ENCODE measurements at regions not wholly inside any gene's neighbourhood (a gene's known extent, or its start where the extent isn't known, plus 50 kb on each side); places are given as distances from the start of the nearest gene placed in this dataset.

GRCh38 chr18:56168049-56168781 lies 470.2 kb downstream of the TXNL1 start:
- DNase-seq (ENCODE audit: low read depth, low spot score), result no peak
- H3K4me3 ChIP-seq (ENCODE audit: low read length), result no peak overlapping the region

GRCh38 chr18:56167366-56167765 lies 471.0 kb downstream of the TXNL1 start:
- DNase-seq (ENCODE audit: low read depth, low spot score), result no peak
- H3K4me3 ChIP-seq (ENCODE audit: low read length), result no peak overlapping the region

GRCh38 chr18:56166914-56167313 lies 471.5 kb downstream of the TXNL1 start:
- H3K4me3 ChIP-seq (ENCODE audit: low read length), result no peak overlapping the region
- no peak for DNase-seq (ENCODE audit: low read depth, low spot score)

GRCh38 chr18:56165601-56166355 lies 472.6 kb downstream of the TXNL1 start:
- H3K4me3 ChIP-seq (ENCODE audit: low read length), result no peak overlapping the region
- no peak for DNase-seq (ENCODE audit: low read depth, low spot score)

- no peak for DNase-seq (ENCODE audit: low read depth, low spot score)
- H3K4me3 ChIP-seq (ENCODE audit: low read length), result no peak overlapping the region
Measured at GRCh38 chr18:56162311-56163265, 475.8 kb downstream of the TXNL1 start.

GRCh38 chr18:56161566-56162260 lies 476.7 kb downstream of the TXNL1 start:
- no peak for DNase-seq (ENCODE audit: low read depth, low spot score)
- H3K4me3 ChIP-seq (ENCODE audit: low read length), result no peak overlapping the region

- H3K4me3 ChIP-seq (ENCODE audit: low read length), result no peak overlapping the region
Measured at GRCh38 chr18:56158676-56159075, 479.7 kb downstream of the TXNL1 start.

GRCh38 chr18:56157541-56157940 lies 480.9 kb downstream of the TXNL1 start:
- no peak for DNase-seq (ENCODE audit: low read depth, low spot score)
- no peak overlapping the region for H3K4me3 ChIP-seq (ENCODE audit: low read length)

More at GRCh38 chr18:56158676-56159075, 479.7 kb downstream of the TXNL1 start:
- no peak for DNase-seq (ENCODE audit: low read depth, low spot score)

- no peak for DNase-seq (ENCODE audit: low read depth, low spot score)
- no peak overlapping the region for H3K4me3 ChIP-seq (ENCODE audit: low read length)
Measured at GRCh38 chr18:56152551-56153310, 485.7 kb downstream of the TXNL1 start.

GRCh38 chr18:56148373-56148772 lies 490.0 kb downstream of the TXNL1 start:
- no peak overlapping the region for H3K4me3 ChIP-seq (ENCODE audit: low read length)

GRCh38 chr18:56146565-56146964 lies 491.8 kb downstream of the TXNL1 start:
- no peak overlapping the region for H3K4me3 ChIP-seq (ENCODE audit: low read length)
- no peak for DNase-seq (ENCODE audit: low read depth, low spot score)

More at GRCh38 chr18:56148373-56148772, 490.0 kb downstream of the TXNL1 start:
- DNase-seq (ENCODE audit: low read depth, low spot score), result no peak

- no peak overlapping the region for H3K4me3 ChIP-seq (ENCODE audit: low read length)
- DNase-seq (ENCODE audit: low read depth, low spot score), result no peak
Measured at GRCh38 chr18:56142001-56142400, 496.4 kb downstream of the TXNL1 start.

- DNase-seq (ENCODE audit: low read depth, low spot score), result no peak
- no peak overlapping the region for H3K4me3 ChIP-seq (ENCODE audit: low read length)
Measured at GRCh38 chr18:56139792-56140254, 498.6 kb downstream of the TXNL1 start.

- DNase-seq (ENCODE audit: low read depth, low spot score), result no peak
- H3K4me3 ChIP-seq (ENCODE audit: low read length), result no peak overlapping the region
Measured at GRCh38 chr18:56139372-56139771, 499.0 kb downstream of the TXNL1 start.

- DNase-seq (ENCODE audit: low read depth, low spot score), result no peak
- no peak overlapping the region for H3K4me3 ChIP-seq (ENCODE audit: low read length)
Measured at GRCh38 chr18:56136105-56136504, 502.3 kb downstream of the TXNL1 start.

- no peak for DNase-seq (ENCODE audit: low read depth, low spot score)
- no peak overlapping the region for H3K4me3 ChIP-seq (ENCODE audit: low read length)
Measured at GRCh38 chr18:56130481-56130880, 507.9 kb downstream of the TXNL1 start.

- H3K4me3 ChIP-seq (ENCODE audit: low read length), result no peak overlapping the region
- DNase-seq (ENCODE audit: low read depth, low spot score), result no peak
Measured at GRCh38 chr18:56128153-56128791, 510.1 kb downstream of the TXNL1 start.

Data from Jurkat, Clone E6-1 (cell line).